ENCODE measurements at regions not wholly inside any gene's neighbourhood (a gene's known extent, or its start where the extent isn't known, plus 50 kb on each side); places are given as distances from the start of the nearest gene placed in this dataset.

- no peak overlapping the region for H3K27ac Mint-ChIP-seq (ENCODE audit: unreplicated experiment)
- no peaks in the 10 kb centered on the region for H3K9me3 Mint-ChIP-seq (ENCODE audit: unreplicated experiment)
- no peaks in the 10 kb centered on the region for H3K36me3 Mint-ChIP-seq (ENCODE audit: unreplicated experiment)
Measured at GRCh38 chr2:5897249-5897648, 205.1 kb downstream of the SOX11 start.

GRCh38 chr2:5898667-5899066 is 206.5 kb downstream of the SOX11 start:
- no peak for DNase-seq
- H3K4me1 Mint-ChIP-seq (ENCODE audit: low read depth, unreplicated experiment) = peaks cover 10% of the 10 kb centered on the region
- H3K4me3 Mint-ChIP-seq (ENCODE audit: unreplicated experiment) = no peak overlapping the region
- H3K9me3 Mint-ChIP-seq (ENCODE audit: unreplicated experiment) = no peaks in the 10 kb centered on the region
- no peaks in the 10 kb centered on the region for H3K27me3 Mint-ChIP-seq (ENCODE audit: unreplicated experiment)
- TF ChIP-seq CTCF (IDR thresholded peaks at IDR 0.05; ENCODE audit: partially characterized antibody, unreplicated experiment) = no peak
- no peaks in the 10 kb centered on the region for H3K36me3 Mint-ChIP-seq (ENCODE audit: unreplicated experiment)
- no peak overlapping the region for H3K27ac Mint-ChIP-seq (ENCODE audit: unreplicated experiment)

More at GRCh38 chr2:5897249-5897648, 205.1 kb downstream of the SOX11 start:
- TF ChIP-seq CTCF (IDR thresholded peaks at IDR 0.05; ENCODE audit: partially characterized antibody, unreplicated experiment) = no peak
- Mint-ChIP-seq H3K4me1 (ENCODE audit: low read depth, unreplicated experiment) (peaks cover 10% of the 10 kb centered on the region), H3K27me3 (ENCODE audit: unreplicated experiment) (no peaks in the 10 kb centered on the region), H3K4me3 (ENCODE audit: unreplicated experiment) (no peak overlapping the region)
- no peak for DNase-seq

- H3K27me3 Mint-ChIP-seq (ENCODE audit: unreplicated experiment) = no peaks in the 10 kb centered on the region
- H3K4me1 Mint-ChIP-seq (ENCODE audit: low read depth, unreplicated experiment) = no peaks in the 10 kb centered on the region
- no peak overlapping the region for H3K27ac Mint-ChIP-seq (ENCODE audit: unreplicated experiment)
- TF ChIP-seq CTCF (IDR thresholded peaks at IDR 0.05; ENCODE audit: partially characterized antibody, unreplicated experiment) = no peak
- no peak for DNase-seq
- no peaks in the 10 kb centered on the region for H3K36me3 Mint-ChIP-seq (ENCODE audit: unreplicated experiment)
- no peak overlapping the region for H3K4me3 Mint-ChIP-seq (ENCODE audit: unreplicated experiment)
- no peaks in the 10 kb centered on the region for H3K9me3 Mint-ChIP-seq (ENCODE audit: unreplicated experiment)
Measured at GRCh38 chr2:5905661-5906060, 213.5 kb downstream of the SOX11 start.

- no peak for TF ChIP-seq CTCF (IDR thresholded peaks at IDR 0.05; ENCODE audit: partially characterized antibody, unreplicated experiment)
- Mint-ChIP-seq H3K9me3 (ENCODE audit: unreplicated experiment) (no peaks in the 10 kb centered on the region), H3K27ac (ENCODE audit: unreplicated experiment) (no peak overlapping the region), H3K4me1 (ENCODE audit: low read depth, unreplicated experiment) (peaks cover 12% of the 10 kb centered on the region), H3K36me3 (ENCODE audit: unreplicated experiment) (no peaks in the 10 kb centered on the region), H3K27me3 (ENCODE audit: unreplicated experiment) (no peaks in the 10 kb centered on the region), H3K4me3 (ENCODE audit: unreplicated experiment) (no peak overlapping the region)
- no peak for DNase-seq
Measured at GRCh38 chr2:5908071-5908470, 215.9 kb downstream of the SOX11 start.

GRCh38 chr2:5911718-5912117 is 219.5 kb downstream of the SOX11 start:
- Mint-ChIP-seq H3K4me1 (ENCODE audit: low read depth, unreplicated experiment) (peaks cover 28% of the 10 kb centered on the region), H3K4me3 (ENCODE audit: unreplicated experiment) (no peak overlapping the region), H3K9me3 (ENCODE audit: unreplicated experiment) (peaks cover 5% of the 10 kb centered on the region), H3K27me3 (ENCODE audit: unreplicated experiment) (peaks cover 3% of the 10 kb centered on the region), H3K27ac (ENCODE audit: unreplicated experiment) (peak overlapping the region; percentile 10), H3K36me3 (ENCODE audit: unreplicated experiment) (peaks cover 4% of the 10 kb centered on the region)
- no peak for TF ChIP-seq CTCF (IDR thresholded peaks at IDR 0.05; ENCODE audit: partially characterized antibody, unreplicated experiment)
- no peak for DNase-seq

Measured in glutamatergic neuron (in vitro differentiated cells).